GM18505 (cell line): ENCODE measurements at regions not wholly inside any gene's neighbourhood (a gene's known extent, or its start where the extent isn't known, plus 50 kb on each side); places are given as distances from the start of the nearest gene placed in this dataset.

ENCODE experiments used
- ATAC-seq: cut with Tn5 transposase; IDR thresholded peaks from one replicate; pipeline ENCODE4 v1.9.1; 2021; ENCODE audit not compliant: unreplicated experiment
- POLR2A ChIP-seq: IDR thresholded peaks from 4 replicates; pipeline ENCODE4 v1.6.1; 2011; ENCODE audit warnings: borderline replicate concordance; ENCODE audit not compliant: insufficient read depth, insufficient read length; ENCODE audit errors: extremely low read depth

- ATAC-seq = peak; percentile 87
- TF ChIP-seq POLR2A = no peak
Measured at GRCh38 chr5:74326571-74327338, 313.8 kb downstream of the ENC1 start.

- no peak for ATAC-seq
Measured at GRCh38 chr5:74325866-74326265, 314.7 kb downstream of the ENC1 start.

GRCh38 chr5:74324556-74324955 is 316.0 kb downstream of the ENC1 start:
- TF ChIP-seq POLR2A = no peak
- no peak for ATAC-seq

More at GRCh38 chr5:74325866-74326265, 314.7 kb downstream of the ENC1 start:
- no peak for TF ChIP-seq POLR2A

DNA sequence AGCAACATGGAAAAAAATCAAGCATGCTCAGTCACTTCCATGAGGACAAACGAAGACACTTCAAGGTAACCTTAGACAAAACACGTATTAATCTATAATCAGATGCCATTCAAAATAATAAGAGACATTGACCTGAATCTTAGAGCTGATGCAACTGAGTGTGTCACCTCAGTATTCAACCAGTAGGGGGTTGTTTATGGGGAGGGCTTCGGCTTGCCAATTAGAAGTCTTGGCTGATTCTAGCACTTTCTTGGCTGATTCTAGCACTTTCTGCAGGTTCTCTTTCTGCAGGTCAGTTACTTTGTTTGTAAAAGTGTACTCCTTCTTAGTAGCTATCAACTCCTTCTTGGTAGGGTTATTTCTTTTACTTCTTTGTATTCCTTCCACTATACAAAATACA is 317.6 kb downstream of the ENC1 start:
- no peak for TF ChIP-seq POLR2A
- ATAC-seq = no peak

- ATAC-seq = no peak
- TF ChIP-seq POLR2A = no peak
Measured at GRCh38 chr5:74322191-74322590, 318.3 kb downstream of the ENC1 start.

DNA sequence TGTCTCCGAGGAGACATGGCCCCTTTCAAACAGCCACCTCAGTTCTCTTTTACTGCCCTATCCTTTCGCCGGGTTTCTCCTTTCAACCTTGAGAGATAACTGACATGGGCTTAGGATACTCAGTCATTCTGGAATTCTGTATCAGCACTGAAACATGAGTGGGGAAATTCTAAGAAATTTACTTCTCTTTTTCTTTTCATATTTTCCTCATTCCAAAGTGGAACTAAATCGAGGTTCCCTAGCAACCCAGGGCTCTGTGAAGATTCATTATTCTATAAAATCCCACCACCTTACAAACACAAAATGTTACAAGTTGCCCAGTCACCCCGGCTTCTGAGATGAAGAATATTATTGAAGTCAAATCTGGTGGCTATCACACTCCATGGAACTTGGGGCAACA is 319.2 kb downstream of the ENC1 start:
- ATAC-seq = no peak
- TF ChIP-seq POLR2A = no peak

- TF ChIP-seq POLR2A = no peak
- no peak for ATAC-seq
Measured at GRCh38 chr5:74320526-74320925, 320.0 kb downstream of the ENC1 start.

- no peak for ATAC-seq
- TF ChIP-seq POLR2A = no peak
Measured at GRCh38 chr5:74319076-74319475, 321.5 kb downstream of the ENC1 start.

- no peak for ATAC-seq
- no peak for TF ChIP-seq POLR2A
Measured at GRCh38 chr5:74316064-74316603, 324.4 kb downstream of the ENC1 start.

- ATAC-seq = no peak
- no peak for TF ChIP-seq POLR2A
Measured at GRCh38 chr5:74314906-74315305, 325.6 kb downstream of the ENC1 start.

DNA sequence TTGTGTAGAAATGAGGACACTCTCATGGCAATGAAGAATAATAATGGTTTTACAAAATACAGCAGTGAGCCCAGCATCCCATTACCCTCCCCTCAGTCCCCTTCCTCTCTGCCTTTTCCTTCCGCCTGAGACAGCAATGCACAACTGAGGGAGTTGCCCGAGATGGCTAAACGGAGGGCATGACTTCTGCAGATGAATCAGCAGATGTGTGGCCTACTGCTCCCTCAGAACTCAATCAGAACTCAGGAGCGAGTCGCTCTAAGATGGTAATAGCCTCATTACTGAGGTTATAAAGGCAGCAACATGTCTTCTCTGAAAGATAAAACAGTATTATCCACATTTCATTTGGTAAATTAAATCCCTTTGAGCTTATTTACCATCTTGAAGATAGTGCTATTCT is 326.6 kb downstream of the ENC1 start:
- ATAC-seq = no peak

DNA sequence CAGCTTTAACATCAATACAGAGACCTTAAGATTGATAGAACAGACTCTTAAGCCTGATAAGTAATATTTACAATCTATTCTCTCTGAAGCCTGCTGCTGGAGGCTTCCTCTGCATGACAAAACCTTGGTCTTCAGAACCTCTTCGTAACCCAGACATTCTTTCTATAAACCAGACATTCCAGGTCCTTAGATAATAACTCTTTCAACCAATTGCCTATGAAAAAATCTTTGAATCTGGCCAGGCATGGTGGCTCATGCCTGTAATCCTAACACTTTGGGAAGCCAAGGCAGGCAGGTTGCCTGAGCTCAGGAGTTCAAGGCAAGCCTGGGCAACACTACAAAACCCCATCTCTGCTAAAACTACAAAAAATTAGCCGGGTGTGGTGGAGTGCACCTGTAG is 327.8 kb downstream of the ENC1 start:
- no peak for ATAC-seq
- TF ChIP-seq POLR2A = no peak

More for the DNA sequence above, 326.6 kb downstream of the ENC1 start:
- no peak for TF ChIP-seq POLR2A

DNA sequence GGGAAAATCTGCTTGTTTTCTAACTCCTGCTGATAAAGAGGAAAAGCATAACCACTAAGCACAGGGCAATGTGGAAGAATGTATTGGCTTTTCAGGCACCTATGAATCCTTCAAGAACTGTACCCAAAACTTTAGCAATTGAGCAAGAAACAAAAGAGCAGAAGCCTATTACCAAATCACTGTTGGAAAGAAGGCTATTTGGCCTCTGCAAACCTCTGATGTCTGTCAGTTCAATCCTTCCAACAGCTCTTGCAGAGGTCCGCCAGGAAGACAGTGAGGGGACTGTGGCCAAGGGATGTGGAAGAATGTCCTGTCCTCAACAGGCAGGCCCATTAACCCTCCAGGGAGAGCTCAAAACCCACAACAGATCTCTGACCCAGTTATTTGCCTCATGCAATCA is 328.6 kb downstream of the ENC1 start:
- TF ChIP-seq POLR2A = no peak
- ATAC-seq = no peak
